ENCODE measurements at regions not wholly inside any gene's neighbourhood (a gene's known extent, or its start where the extent isn't known, plus 50 kb on each side); places are given as distances from the start of the nearest gene placed in this dataset.

GRCh38 chr16:8023326-8023725, 567.0 kb downstream of the TMEM114 start:
- Histone ChIP-seq H3K36me3 (no peaks in the 10 kb centered on the region), H3K4me1 (no peaks in the 10 kb centered on the region), H3K27me3 (no peaks in the 10 kb centered on the region), H3K9me3 (no peaks in the 10 kb centered on the region), H3K4me3 (no peak overlapping the region), H3K27ac (no peak overlapping the region)
- DNase-seq (ENCODE audit: low spot score) = no peak
- TF ChIP-seq CTCF (IDR thresholded peaks at IDR 0.05) = no peak

- Histone ChIP-seq H3K36me3 (no peaks in the 10 kb centered on the region), H3K27me3 (no peaks in the 10 kb centered on the region), H3K4me3 (no peak overlapping the region), H3K27ac (no peak overlapping the region), H3K4me1 (no peaks in the 10 kb centered on the region), H3K9me3 (no peaks in the 10 kb centered on the region)
- TF ChIP-seq CTCF (IDR thresholded peaks at IDR 0.05) = no peak
- no peak for DNase-seq (ENCODE audit: low spot score)
Observed at GRCh38 chr16:8005096-8005860, 585.0 kb downstream of the TMEM114 start.

GRCh38 chr16:7998789-7999453, 591.4 kb downstream of the TMEM114 start:
- no peak overlapping the region for H3K4me3 ChIP-seq
- no peaks in the 10 kb centered on the region for H3K36me3 ChIP-seq
- no peak for TF ChIP-seq CTCF (IDR thresholded peaks at IDR 0.05)
- H3K27ac ChIP-seq = no peak overlapping the region
- no peak for DNase-seq (ENCODE audit: low spot score)
- no peaks in the 10 kb centered on the region for H3K9me3 ChIP-seq
- H3K4me1 ChIP-seq = no peaks in the 10 kb centered on the region
- H3K27me3 ChIP-seq = no peaks in the 10 kb centered on the region

- Histone ChIP-seq H3K4me3 (no peak overlapping the region), H3K36me3 (no peaks in the 10 kb centered on the region), H3K4me1 (no peaks in the 10 kb centered on the region), H3K9me3 (no peaks in the 10 kb centered on the region), H3K27me3 (no peaks in the 10 kb centered on the region), H3K27ac (no peak overlapping the region)
- DNase-seq (ENCODE audit: low spot score) = no peak
- TF ChIP-seq CTCF (IDR thresholded peaks at IDR 0.05) = no peak
Observed at GRCh38 chr16:7997966-7998365, 592.3 kb downstream of the TMEM114 start.

- Histone ChIP-seq H3K4me3 (no peak overlapping the region), H3K4me1 (no peaks in the 10 kb centered on the region), H3K9me3 (no peaks in the 10 kb centered on the region), H3K27ac (no peak overlapping the region), H3K36me3 (no peaks in the 10 kb centered on the region), H3K27me3 (no peaks in the 10 kb centered on the region)
- DNase-seq (ENCODE audit: low spot score) = no peak
- TF ChIP-seq CTCF (IDR thresholded peaks at IDR 0.05) = no peak
Observed at GRCh38 chr16:7992616-7993015, 597.7 kb downstream of the TMEM114 start.
